Stimulated activated CD8-positive, alpha-beta memory T cell treated with anti-CD3 and anti-CD28 coated beads, Interleukin-15, amount 100 ng/mL, for 4 hours (primary cell): ENCODE measurements at regions not wholly inside any gene's neighbourhood (a gene's known extent, or its start where the extent isn't known, plus 50 kb on each side); places are given as distances from the start of the nearest gene placed in this dataset.

Experiments used
- DNase-seq, 2 donors: peaks; one replicate each; pipeline ENCODE4 v3.0.0-alpha.2; 2020; ENCODE audit warnings: low read depth in 2 of 2

- no peak for DNase-seq
Measured at GRCh38 chr2:207236156-207236935, 70.6 kb upstream of the KLF7 start.

- DNase-seq = no peak
Measured at GRCh38 chr2:207238831-207239701, 73.3 kb upstream of the KLF7 start.

GRCh38 chr2:207239754-207240494 is 74.2 kb upstream of the KLF7 start:
- DNase-seq = no peak

- DNase-seq = no peak
Measured at GRCh38 chr2:207240649-207241048, 74.9 kb upstream of the KLF7 start.

GRCh38 chr2:207241198-207241597 is 75.5 kb upstream of the KLF7 start:
- no peak for DNase-seq

GRCh38 chr2:207243601-207244000 is 77.9 kb upstream of the KLF7 start:
- DNase-seq = no peak

GRCh38 chr2:207244971-207245925 is 79.5 kb upstream of the KLF7 start:
- DNase-seq = no peak

- DNase-seq = no peak
Measured at GRCh38 chr2:207248702-207249377, 83.1 kb upstream of the KLF7 start.

GRCh38 chr2:207251022-207251421 is 85.3 kb upstream of the KLF7 start:
- DNase-seq = no peak

GRCh38 chr2:207251573-207252192 is 85.9 kb upstream of the KLF7 start:
- DNase-seq = no peak

- DNase-seq = no peak
Measured at GRCh38 chr2:207252416-207252815, 86.7 kb upstream of the KLF7 start.

GRCh38 chr2:207252979-207253645 is 87.4 kb upstream of the KLF7 start:
- no peak for DNase-seq

- no peak for DNase-seq
Measured at GRCh38 chr2:207253666-207254345, 88.1 kb upstream of the KLF7 start.

GRCh38 chr2:207254591-207255464 is 89.1 kb upstream of the KLF7 start:
- DNase-seq = no peak

GRCh38 chr2:207255565-207256470 is 90.1 kb upstream of the KLF7 start:
- DNase-seq = no peak

GRCh38 chr2:207256476-207257207 is 90.9 kb upstream of the KLF7 start:
- DNase-seq = no peak
